HS-5 (cell line): ENCODE measurements at regions not wholly inside any gene's neighbourhood (a gene's known extent, or its start where the extent isn't known, plus 50 kb on each side); places are given as distances from the start of the nearest gene placed in this dataset.

Experiments
- DNase-seq: peaks from one replicate; pipeline ENCODE4 v3.0.0-alpha.2; 2012; ENCODE audit warnings: low read depth

GRCh38 chr6:84524636-84525035 is 239.8 kb downstream of the TBX18 start:
- no peak for DNase-seq

GRCh38 chr6:84522135-84522549 is 242.3 kb downstream of the TBX18 start:
- DNase-seq = peak; percentile 73

- DNase-seq = no peak
Observed at GRCh38 chr6:84521511-84521910, 242.9 kb downstream of the TBX18 start.

GRCh38 chr6:84517741-84518530 is 246.5 kb downstream of the TBX18 start:
- DNase-seq = no peak

- no peak for DNase-seq
Observed at GRCh38 chr6:84516154-84516553, 248.2 kb downstream of the TBX18 start.

- DNase-seq = no peak
Observed at GRCh38 chr6:84515067-84515466, 249.3 kb downstream of the TBX18 start.

GRCh38 chr6:84514089-84514971 is 250.1 kb downstream of the TBX18 start:
- no peak for DNase-seq

GRCh38 chr6:84512391-84512790 is 252.0 kb downstream of the TBX18 start:
- no peak for DNase-seq

- no peak for DNase-seq
Observed at GRCh38 chr6:84511929-84512328, 252.5 kb downstream of the TBX18 start.

GRCh38 chr6:84508981-84509380 is 255.4 kb downstream of the TBX18 start:
- DNase-seq = no peak

- DNase-seq = no peak
Observed at GRCh38 chr6:84508334-84508733, 256.1 kb downstream of the TBX18 start.

- DNase-seq = no peak
Observed at GRCh38 chr6:84504025-84504424, 260.4 kb downstream of the TBX18 start.

GRCh38 chr6:84501315-84501714 is 263.1 kb downstream of the TBX18 start:
- DNase-seq = no peak

GRCh38 chr6:84500726-84501125 is 263.7 kb downstream of the TBX18 start:
- DNase-seq = no peak

GRCh38 chr6:84498905-84499304 is 265.5 kb downstream of the TBX18 start:
- no peak for DNase-seq

GRCh38 chr6:84492241-84493165 is 265.1 kb upstream of the CEP162 start:
- no peak for DNase-seq

- DNase-seq = no peak
Observed at GRCh38 chr6:84489598-84489997, 262.2 kb upstream of the CEP162 start.

GRCh38 chr6:84486526-84486925 is 259.1 kb upstream of the CEP162 start:
- DNase-seq = no peak

- no peak for DNase-seq
Observed at GRCh38 chr6:84469144-84469543, 241.7 kb upstream of the CEP162 start.

- no peak for DNase-seq
Observed at GRCh38 chr6:84467296-84467695, 239.9 kb upstream of the CEP162 start.

- no peak for DNase-seq
Observed at GRCh38 chr6:84466511-84466910, 239.1 kb upstream of the CEP162 start.

GRCh38 chr6:84464471-84464870 is 237.0 kb upstream of the CEP162 start:
- DNase-seq = no peak
